Muscle layer of duodenum (tissue), 2 donors: ENCODE measurements at regions not wholly inside any gene's neighbourhood (a gene's known extent, or its start where the extent isn't known, plus 50 kb on each side); places are given as distances from the start of the nearest gene placed in this dataset.

Experiments
- H3K27ac ChIP-seq: one replicate; pipeline ENCODE4 v1.7.0; 2013; ENCODE audit warnings: mild to moderate bottlenecking, low read length
- H3K27me3 ChIP-seq: one replicate; pipeline ENCODE4 v1.7.0; 2013; ENCODE audit warnings: low read depth, mild to moderate bottlenecking, control low read depth, low read length
- H3K36me3 ChIP-seq, 2 donors: one replicate each; pipeline ENCODE4 v1.7.0; 2013; ENCODE audit warnings: low read length in 2 of 2, control low read depth in 1 of 2, mild to moderate bottlenecking in 1 of 2; ENCODE audit not compliant: insufficient read depth in 2 of 2, control insufficient read depth in 1 of 2
- H3K4me1 ChIP-seq, 2 donors: one replicate each; pipeline ENCODE4 v1.7.0; 2013; ENCODE audit warnings: low read length in 2 of 2, mild to moderate bottlenecking in 2 of 2, control low read depth in 1 of 2, moderate library complexity in 1 of 2; ENCODE audit not compliant: insufficient read depth in 2 of 2, control insufficient read depth in 1 of 2
- H3K4me3 ChIP-seq, 2 donors: one replicate each; pipeline ENCODE4 v1.7.0; 2013; ENCODE audit warnings: low read length in 2 of 2, low read depth in 1 of 2, mild to moderate bottlenecking in 1 of 2
- H3K9me3 ChIP-seq, 2 donors: one replicate each; pipeline ENCODE4 v1.7.0; 2013; ENCODE audit warnings: low read length in 2 of 2, control low read depth in 1 of 2, mild to moderate bottlenecking in 1 of 2; ENCODE audit not compliant: control insufficient read depth in 1 of 2
- donor health status: healthy.

GRCh38 chr16:6929868-6930267 is 402.8 kb upstream of the RBFOX1 start:
- H3K4me1 ChIP-seq = no peaks in the 10 kb centered on the region
- no peaks in the 10 kb centered on the region for H3K36me3 ChIP-seq
- no peak overlapping the region for H3K4me3 ChIP-seq
- no peaks in the 10 kb centered on the region for H3K27me3 ChIP-seq
- no peaks in the 10 kb centered on the region for H3K9me3 ChIP-seq
- no peak overlapping the region for H3K27ac ChIP-seq

GRCh38 chr16:6926762-6927161 is 405.9 kb upstream of the RBFOX1 start:
- Histone ChIP-seq H3K4me3 (no peak overlapping the region), H3K27ac (no peak overlapping the region), H3K9me3 (no peaks in the 10 kb centered on the region), H3K27me3 (no peaks in the 10 kb centered on the region), H3K36me3 (no peaks in the 10 kb centered on the region), H3K4me1 (no peaks in the 10 kb centered on the region)

- no peaks in the 10 kb centered on the region for H3K9me3 ChIP-seq
- H3K4me3 ChIP-seq = no peak overlapping the region
- no peaks in the 10 kb centered on the region for H3K4me1 ChIP-seq
- no peaks in the 10 kb centered on the region for H3K27me3 ChIP-seq
- H3K27ac ChIP-seq = no peak overlapping the region
- no peaks in the 10 kb centered on the region for H3K36me3 ChIP-seq
Observed at GRCh38 chr16:6926341-6926740, 406.3 kb upstream of the RBFOX1 start.

GRCh38 chr16:6918646-6919045 is 414.0 kb upstream of the RBFOX1 start:
- no peaks in the 10 kb centered on the region for H3K27me3 ChIP-seq
- no peaks in the 10 kb centered on the region for H3K36me3 ChIP-seq
- H3K4me1 ChIP-seq = no peaks in the 10 kb centered on the region
- peaks cover 0 to 3% of the 10 kb centered on the region in 2 donors for H3K9me3 ChIP-seq
- H3K4me3 ChIP-seq = no peak overlapping the region
- H3K27ac ChIP-seq = no peak overlapping the region

- no peaks in the 10 kb centered on the region for H3K36me3 ChIP-seq
- H3K27ac ChIP-seq = no peak overlapping the region
- no peaks in the 10 kb centered on the region for H3K27me3 ChIP-seq
- no peak overlapping the region for H3K4me3 ChIP-seq
- no peaks in the 10 kb centered on the region for H3K4me1 ChIP-seq
- H3K9me3 ChIP-seq = peaks cover 0 to 3% of the 10 kb centered on the region in 2 donors
Observed at GRCh38 chr16:6916946-6917345, 415.7 kb upstream of the RBFOX1 start.

- Histone ChIP-seq H3K27ac (no peak overlapping the region), H3K4me3 (no peak overlapping the region), H3K4me1 (no peaks in the 10 kb centered on the region), H3K27me3 (no peaks in the 10 kb centered on the region), H3K36me3 (no peaks in the 10 kb centered on the region), H3K9me3 (no peaks in the 10 kb centered on the region)
Observed at GRCh38 chr16:6913566-6913965, 419.1 kb upstream of the RBFOX1 start.

- Histone ChIP-seq H3K36me3 (no peaks in the 10 kb centered on the region), H3K27ac (no peak overlapping the region), H3K4me1 (no peaks in the 10 kb centered on the region), H3K27me3 (no peaks in the 10 kb centered on the region), H3K4me3 (no peak overlapping the region), H3K9me3 (no peaks in the 10 kb centered on the region)
Observed at GRCh38 chr16:6910301-6910700, 422.3 kb upstream of the RBFOX1 start.

- no peak overlapping the region for H3K4me3 ChIP-seq
- H3K4me1 ChIP-seq = no peaks in the 10 kb centered on the region
- H3K27me3 ChIP-seq = no peaks in the 10 kb centered on the region
- H3K9me3 ChIP-seq = no peaks in the 10 kb centered on the region
- H3K27ac ChIP-seq = no peak overlapping the region
- no peaks in the 10 kb centered on the region for H3K36me3 ChIP-seq
Observed at GRCh38 chr16:6905601-6906000, 427.0 kb upstream of the RBFOX1 start.

- H3K4me3 ChIP-seq = no peak overlapping the region
- H3K27ac ChIP-seq = no peak overlapping the region
- no peaks in the 10 kb centered on the region for H3K4me1 ChIP-seq
- no peaks in the 10 kb centered on the region for H3K9me3 ChIP-seq
- no peaks in the 10 kb centered on the region for H3K36me3 ChIP-seq
- no peaks in the 10 kb centered on the region for H3K27me3 ChIP-seq
Observed at GRCh38 chr16:6903671-6904070, 429.0 kb upstream of the RBFOX1 start.

- H3K9me3 ChIP-seq = no peaks in the 10 kb centered on the region
- no peaks in the 10 kb centered on the region for H3K4me1 ChIP-seq
- no peak overlapping the region for H3K4me3 ChIP-seq
- no peaks in the 10 kb centered on the region for H3K36me3 ChIP-seq
- no peaks in the 10 kb centered on the region for H3K27me3 ChIP-seq
- H3K27ac ChIP-seq = no peak overlapping the region
Observed at GRCh38 chr16:6898896-6899295, 433.7 kb upstream of the RBFOX1 start.

GRCh38 chr16:6897876-6898485 is 434.7 kb upstream of the RBFOX1 start:
- Histone ChIP-seq H3K27ac (no peak overlapping the region), H3K27me3 (no peaks in the 10 kb centered on the region)

GRCh38 chr16:6892966-6893365 is 439.7 kb upstream of the RBFOX1 start:
- no peaks in the 10 kb centered on the region for H3K36me3 ChIP-seq
- H3K27me3 ChIP-seq = no peaks in the 10 kb centered on the region
- H3K4me3 ChIP-seq = no peak overlapping the region
- H3K9me3 ChIP-seq = no peaks in the 10 kb centered on the region
- no peak overlapping the region for H3K27ac ChIP-seq
- H3K4me1 ChIP-seq = no peaks in the 10 kb centered on the region

More at GRCh38 chr16:6897876-6898485, 434.7 kb upstream of the RBFOX1 start:
- H3K9me3 ChIP-seq = no peaks in the 10 kb centered on the region
- H3K36me3 ChIP-seq = no peaks in the 10 kb centered on the region
- no peaks in the 10 kb centered on the region for H3K4me1 ChIP-seq
- H3K4me3 ChIP-seq = no peak overlapping the region
